HepG2 (cell line): ENCODE measurements at regions not wholly inside any gene's neighbourhood (a gene's known extent, or its start where the extent isn't known, plus 50 kb on each side); places are given as distances from the start of the nearest gene placed in this dataset.

Experiments used
- ATAC-seq: fragments of 200-7000 bp; cut with Tn5 transposase; 3 replicates; pipeline ENCODE4 v1.9.1; 2020; ENCODE audit warnings: mild to moderate bottlenecking, moderate library complexity
- BruUV-seq: library from RNA; stranded (reverse); fragments of 400-500 nt; replicated peaks from 2 replicates; lab custom pipeline; 2021; lab: Mats Ljungman, UMichigan
- CTCF ChIA-PET: fragments of 300-600 bp; formaldehyde crosslinking; extraction: SDS; loops from one replicate; lab custom pipeline; 2021; ENCODE audit warnings: low total read pairs, inconsistent platforms, low intra/inter-chr PET ratio; lab: Yijun Ruan, JAX
- POLR2A ChIA-PET: fragments of 350-600 bp; sonication (Branson Sonifier 250); formaldehyde crosslinking; loops from one replicate; lab custom pipeline; 2020; ENCODE audit warnings: antibody characterized with exemption, inconsistent platforms; lab: Yijun Ruan, JAX
- DNase-seq: peaks from one replicate; pipeline ENCODE4 v3.0.0-alpha.2; 2015; ENCODE audit warnings: low spot score
- FAIRE-seq: peaks from 3 replicates; lab custom pipeline; 2011; peaks lifted over from hg19 to GRCh38; lab: Jason Lieb, UNC
- H2AFZ ChIP-seq: one replicate; pipeline ENCODE4 v1.6.1; 2011; ENCODE audit warnings: low read length, inconsistent platforms
- H3K27ac ChIP-seq: fragments of 300-600 bp; 3 replicates; pipeline ENCODE4 v1.8.0; 2011; ENCODE audit warnings: mixed run types, mild to moderate bottlenecking, mixed read lengths, low read length, inconsistent platforms; ENCODE audit not compliant: insufficient read depth; ENCODE audit errors: extremely low read length
- H3K27me3 ChIP-seq, 2 experiments: fragments of 200-600 bp in 1 of 2; 2 replicates in 1 of 2; 3 replicates in 1 of 2; pipeline versions ENCODE4 v1.6.0 to v1.8.0; 2011; ENCODE audit warnings: low read length in 2 of 2, mild to moderate bottlenecking in 2 of 2, moderate library complexity in 2 of 2, inconsistent platforms in 1 of 2; ENCODE audit not compliant: insufficient read depth in 2 of 2, control insufficient read depth in 1 of 2
- H3K36me3 ChIP-seq, 2 experiments: fragments of 200-600 bp in 1 of 2; replicated peaks in 1 of 2; 2 replicates in 1 of 2; 3 replicates in 1 of 2; pipeline versions ENCODE4 v1.5.1 to v1.8.0; 2011; ENCODE audit warnings: low read length in 2 of 2, inconsistent platforms in 1 of 2; ENCODE audit not compliant: insufficient read depth in 2 of 2, control insufficient read depth in 1 of 2
- H3K4me1 ChIP-seq: 2 replicates; pipeline ENCODE4 v1.5.1; 2012; ENCODE audit warnings: low read length, inconsistent platforms; ENCODE audit not compliant: insufficient read depth
- H3K4me2 ChIP-seq: 2 replicates; pipeline ENCODE4 v1.6.0; 2011; ENCODE audit warnings: low read depth, low read length, inconsistent platforms
- H3K4me3 ChIP-seq, 3 experiments: fragments of 200-600 bp in 1 of 3; sonication (generic), shearing (Covaris generic) in 1 of 3; replicated peaks in 1 of 3; 2 replicates each; pipeline ENCODE4 v1.5.1; 2011 to 2016; ENCODE audit warnings: low read length in 3 of 3, inconsistent platforms in 2 of 3, low read depth in 2 of 3, mild to moderate bottlenecking in 2 of 3, control low read depth in 1 of 3, mixed read lengths in 1 of 3; ENCODE audit not compliant: insufficient read depth in 1 of 3
- H3K79me2 ChIP-seq: one replicate; pipeline ENCODE4 v1.6.1; 2011; ENCODE audit warnings: low read length, inconsistent platforms; ENCODE audit not compliant: insufficient read depth
- H3K9ac ChIP-seq: 2 replicates; pipeline ENCODE4 v1.6.0; 2011; ENCODE audit warnings: mild to moderate bottlenecking, low read depth, low read length, inconsistent platforms; ENCODE audit not compliant: insufficient read depth
- H3K9me3 ChIP-seq: 2 replicates; pipeline ENCODE4 v1.5.1; 2012; ENCODE audit warnings: mild to moderate bottlenecking, low read length
- H4K20me1 ChIP-seq: 2 replicates; pipeline ENCODE4 v1.6.0; 2011; ENCODE audit warnings: inconsistent platforms, mild to moderate bottlenecking, low read length, moderate library complexity; ENCODE audit not compliant: insufficient read depth
- ATF4 ChIP-seq, 2 experiments: fragments of 450-650 bp in 1 of 2; sonication (generic) in 1 of 2; formaldehyde crosslinking; IDR thresholded peaks; 2 replicates each; pipeline versions ENCODE4 v1.5.0 to v1.8.0; 2020 to 2022; ENCODE audit warnings: mild to moderate bottlenecking in 1 of 2, missing genetic modification reagents in 1 of 2
- CEBPG ChIP-seq: IDR thresholded peaks from 2 replicates; pipeline ENCODE4 v1.6.1; 2016
- FOSL2 ChIP-seq: sonication (generic); formaldehyde crosslinking; IDR thresholded peaks from 2 replicates; pipeline ENCODE4 v1.4.0; 2020; ENCODE audit warnings: missing genetic modification reagents
- GABPA ChIP-seq, 2 experiments: IDR thresholded peaks; 2 replicates each; pipeline ENCODE4 v1.6.1; 2011 to 2016; ENCODE audit warnings: low read depth in 2 of 2, low read length in 1 of 2, missing biosample characterization in 1 of 2, missing genetic modification characterization in 1 of 2
- GATAD2A ChIP-seq: IDR thresholded peaks from 2 replicates; pipeline ENCODE4 v1.6.1; 2016
- HNF4A ChIP-seq: sonication (generic); formaldehyde crosslinking; IDR thresholded peaks from 2 replicates; pipeline ENCODE4 v1.4.0; 2020; ENCODE audit warnings: missing genetic modification reagents
- LBX2 ChIP-seq: sonication (generic); formaldehyde crosslinking; IDR thresholded peaks from 2 replicates; pipeline ENCODE4 v1.5.0; 2020; ENCODE audit warnings: missing genetic modification reagents, mild to moderate bottlenecking, borderline replicate concordance
- MXI1 ChIP-seq: IDR thresholded peaks from 3 replicates; pipeline ENCODE4 v1.6.1; 2012; ENCODE audit warnings: low read depth, low read length, inconsistent platforms, borderline replicate concordance
- PHF8 ChIP-seq: sonication (generic); formaldehyde crosslinking; IDR thresholded peaks from 2 replicates; pipeline ENCODE4 v1.5.0; 2020; ENCODE audit warnings: missing genetic modification reagents
- SP2 ChIP-seq: sonication (generic); formaldehyde crosslinking; IDR thresholded peaks from 2 replicates; pipeline ENCODE4 v1.5.1; 2020; ENCODE audit warnings: mild to moderate bottlenecking, missing genetic modification reagents
- TOPORS ChIP-seq: sonication (generic); formaldehyde crosslinking; IDR thresholded peaks from 2 replicates; pipeline ENCODE4 v1.8.0; 2023; ENCODE audit warnings: mild to moderate bottlenecking, missing genetic modification reagents
- TRIM24 ChIP-seq: sonication (generic); formaldehyde crosslinking; IDR thresholded peaks from 2 replicates; pipeline ENCODE4 v1.8.0; 2022; ENCODE audit warnings: mild to moderate bottlenecking, missing genetic modification reagents
- U2AF1 ChIP-seq: fragments of 200-400 bp; formaldehyde crosslinking; optimal IDR thresholded peaks from 2 replicates; pipeline ENCODE3; 2017; ENCODE audit warnings: mild to moderate bottlenecking, low read depth, low read length
- ZBTB7A ChIP-seq: sonication (generic); formaldehyde crosslinking; IDR thresholded peaks from 2 replicates; pipeline ENCODE4 v1.8.0; 2022; ENCODE audit warnings: mild to moderate bottlenecking, missing genetic modification reagents
- ZNF207 ChIP-seq: fragments of 450-650 bp; IDR thresholded peaks from 2 replicates; pipeline ENCODE4 v1.6.1; 2016; ENCODE audit warnings: antibody characterized with exemption, borderline replicate concordance
- ZNF382 ChIP-seq: sonication (generic); formaldehyde crosslinking; IDR thresholded peaks from 2 replicates; pipeline ENCODE4 v1.5.0; 2020; ENCODE audit warnings: missing genetic modification reagents, mild to moderate bottlenecking, borderline replicate concordance
- ZNF780A ChIP-seq: sonication (generic); formaldehyde crosslinking; IDR thresholded peaks from 2 replicates; pipeline ENCODE4 v1.8.0; 2022; ENCODE audit warnings: mild to moderate bottlenecking, missing genetic modification reagents, moderate library complexity
- ZNF883 ChIP-seq: sonication (generic); formaldehyde crosslinking; IDR thresholded peaks from 2 replicates; pipeline ENCODE4 v1.5.1; 2020; ENCODE audit warnings: mild to moderate bottlenecking, missing genetic modification reagents; ENCODE audit errors: not compliant biosample characterization
- ZSCAN20 ChIP-seq: sonication (generic); formaldehyde crosslinking; IDR thresholded peaks from 2 replicates; pipeline ENCODE4 v1.4.0; 2020; ENCODE audit warnings: missing genetic modification reagents, mild to moderate bottlenecking, borderline replicate concordance
- WGBS: methylation state at CpG from one replicate; pipeline ENCODE4 v1.1.6; 2017; ENCODE audit warnings: low lambda C conversion rate; 5-methylcytosine and 5-hydroxymethylcytosine counted together
- in situ Hi-C: cut with HindIII; loops from 2 replicates; pipeline ENCODE4 v1.10.0; 2017; ENCODE audit warnings: low pct_unique_long_range_greater_than_20kb; ENCODE audit not compliant: extremely low pct_ligation_motif_present
- intact Hi-C: fragments of 100-400 bp; cut with micrococcal nuclease; formaldehyde crosslinking; loops from one replicate; pipeline ENCODE4 v1.10.0; 2022; ENCODE audit not compliant: unreplicated experiment
- TF ChIP-seq, protein P1 (sequence below): sonication (generic); formaldehyde crosslinking; IDR thresholded peaks from 2 replicates; pipeline ENCODE4 v1.5.1; 2020; ENCODE audit warnings: missing genetic modification reagents, mild to moderate bottlenecking, borderline replicate concordance
- TF ChIP-seq, protein P2 (sequence below): sonication (generic); formaldehyde crosslinking; IDR thresholded peaks from 2 replicates; pipeline ENCODE4 v1.5.0; 2020; ENCODE audit warnings: missing genetic modification reagents, mild to moderate bottlenecking, borderline replicate concordance

- Histone ChIP-seq H3K4me2 (peak overlapping the region; percentile 85), H4K20me1 (no peaks in the 10 kb centered on the region), H3K36me3 (peaks cover 1 to 3% of the 10 kb centered on the region in 2 experiments; a peak in 1 of 5 replicates), H3K27ac (peak overlapping the region; percentile 92), H3K79me2 (peaks cover 54% of the 10 kb centered on the region), H3K9ac (peak overlapping the region; percentile 82), H3K9me3 (no peaks in the 10 kb centered on the region), H2AFZ (peak overlapping the region; percentile 73), H3K4me1 (peaks cover 28% of the 10 kb centered on the region), H3K27me3 (no peaks in the 10 kb centered on the region; a peak in 1 of 5 replicates), H3K4me3 (peak overlapping the region; percentile 70 to 92 (median 84))
- 1% methylated on average over 14 of the region's 20 CpGs for WGBS
- peak; percentile 87 for DNase-seq
- no TSS peak for BruUV-seq
- in situ Hi-C loops (no loop called here), intact Hi-C loops (loop anchor here (2.0 kb wide), 1 partner anchor 16 kb away; no protein-coding TSS in a partner anchor)
- ChIA-PET CTCF (no interaction called here), POLR2A (interaction anchor here (1.6 to 2.1 kb wide), 2 partner anchors 18 to 1813 kb away, joined by 5 to 7 read pairs; partner anchors contain the start of gene POP4)
- ATAC-seq, result peak; percentile 81
- peak; percentile 18 for FAIRE-seq
- TF ChIP-seq GABPA (IDR thresholded peaks at IDR 0.05; ENCODE audit: low read depth, low read length) (no peak), GABPA (CRISPR knock-in tag; IDR thresholded peaks at IDR 0.05; ENCODE audit: low read depth) (no peak), HNF4A (CRISPR knock-in tag) (peak; percentile 45; the same call in 1 of the 2 replicates), LBX2 (CRISPR knock-in tag) (no peak), ZSCAN20 (no peak; the same call in 1 of the 2 replicates), MXI1 (0 out of 3 replicates have a peak, but pooled peaks have one; percentile 18), ZBTB7A (no peak), PHF8 (0 out of 2 replicates have a peak, but pooled peaks have one; percentile 5), U2AF1 (no peak), ATF4 (CRISPR knock-in tag; IDR thresholded peaks at IDR 0.05) (0 out of 4 replicates have a peak, but pooled peaks of 1 of the 2 experiments have one; percentile 54), ZNF780A (0 out of 2 replicates have a peak, but pooled peaks have one; percentile 19), TOPORS (CRISPR knock-in tag) (no peak), CEBPG (CRISPR knock-in tag) (no peak), SP2 (CRISPR knock-in tag) (no peak), FOSL2 (CRISPR knock-in tag) (no peak), ZNF382 (CRISPR knock-in tag) (no peak), TRIM24 (CRISPR knock-in tag) (no peak), GATAD2A (CRISPR knock-in tag) (peak; percentile 44), ZNF883 (CRISPR knock-in tag) (peak; percentile 3), ZNF207 (no peak)
- TF ChIP-seq, protein P1, sequence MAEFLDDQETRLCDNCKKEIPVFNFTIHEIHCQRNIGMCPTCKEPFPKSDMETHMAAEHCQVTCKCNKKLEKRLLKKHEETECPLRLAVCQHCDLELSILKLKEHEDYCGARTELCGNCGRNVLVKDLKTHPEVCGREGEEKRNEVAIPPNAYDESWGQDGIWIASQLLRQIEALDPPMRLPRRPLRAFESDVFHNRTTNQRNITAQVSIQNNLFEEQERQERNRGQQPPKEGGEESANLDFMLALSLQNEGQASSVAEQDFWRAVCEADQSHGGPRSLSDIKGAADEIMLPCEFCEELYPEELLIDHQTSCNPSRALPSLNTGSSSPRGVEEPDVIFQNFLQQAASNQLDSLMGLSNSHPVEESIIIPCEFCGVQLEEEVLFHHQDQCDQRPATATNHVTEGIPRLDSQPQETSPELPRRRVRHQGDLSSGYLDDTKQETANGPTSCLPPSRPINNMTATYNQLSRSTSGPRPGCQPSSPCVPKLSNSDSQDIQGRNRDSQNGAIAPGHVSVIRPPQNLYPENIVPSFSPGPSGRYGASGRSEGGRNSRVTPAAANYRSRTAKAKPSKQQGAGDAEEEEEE, result 0 out of 2 replicates have a peak, but pooled peaks have one; percentile 20
- TF ChIP-seq, protein P2, sequence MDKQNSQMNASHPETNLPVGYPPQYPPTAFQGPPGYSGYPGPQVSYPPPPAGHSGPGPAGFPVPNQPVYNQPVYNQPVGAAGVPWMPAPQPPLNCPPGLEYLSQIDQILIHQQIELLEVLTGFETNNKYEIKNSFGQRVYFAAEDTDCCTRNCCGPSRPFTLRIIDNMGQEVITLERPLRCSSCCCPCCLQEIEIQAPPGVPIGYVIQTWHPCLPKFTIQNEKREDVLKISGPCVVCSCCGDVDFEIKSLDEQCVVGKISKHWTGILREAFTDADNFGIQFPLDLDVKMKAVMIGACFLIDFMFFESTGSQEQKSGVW (CRISPR knock-in tag), result no peak
Measured at GRCh38 chr19:27793128-27793643, 1419.8 kb downstream of the UQCRFS1 start.
